ENCODE measurements at regions not wholly inside any gene's neighbourhood (a gene's known extent, or its start where the extent isn't known, plus 50 kb on each side); places are given as distances from the start of the nearest gene placed in this dataset.

DNA sequence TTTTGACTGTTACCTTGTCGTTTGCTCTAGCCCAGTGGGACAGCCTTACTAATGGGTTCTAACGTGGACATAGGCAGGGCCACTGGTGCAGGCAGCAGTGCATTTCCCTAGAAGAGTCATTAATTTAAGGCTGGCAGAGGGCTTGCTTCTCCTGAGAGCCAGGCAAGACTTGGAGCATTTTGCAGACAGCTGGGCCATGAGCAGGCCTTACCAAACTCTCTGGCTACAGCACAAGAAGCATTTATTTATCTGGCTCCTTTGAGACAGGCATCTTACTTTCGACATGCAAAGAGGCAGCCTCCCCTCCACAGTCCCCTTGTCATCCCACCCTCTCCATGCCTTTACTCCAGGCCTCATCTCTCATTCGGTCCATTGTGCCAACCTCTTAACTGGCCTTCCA lies 139.9 kb downstream of the CSNK2A3 start:
- Histone ChIP-seq H3K27me3 (ENCODE audit: control insufficient read depth in 3 of 3, insufficient read depth in 3 of 3, low read length in 2 of 3) (no peaks in the 10 kb centered on the region), H3K36me3 (ENCODE audit: control insufficient read depth in 4 of 4, insufficient read depth in 4 of 4, low read length in 4 of 4) (no peaks in the 10 kb centered on the region), H3K9ac (ENCODE audit: insufficient read depth in 1 of 2, low read length in 2 of 2) (no peak overlapping the region), H3K4me1 (ENCODE audit: control insufficient read depth in 5 of 5, insufficient read depth in 5 of 5, low read length in 5 of 5) (peaks cover 0 to 5% (median 4%) of the 10 kb centered on the region in 5 donors), H3K27ac (ENCODE audit: low read depth in 1 of 2, low read length in 1 of 2) (no peak overlapping the region), H3K9me3 (ENCODE audit: control insufficient read depth in 4 of 4, insufficient read depth in 3 of 4, low read length in 3 of 4) (no peaks in the 10 kb centered on the region), H3K4me3 (no peak overlapping the region)
- TF ChIP-seq, protein P1, sequence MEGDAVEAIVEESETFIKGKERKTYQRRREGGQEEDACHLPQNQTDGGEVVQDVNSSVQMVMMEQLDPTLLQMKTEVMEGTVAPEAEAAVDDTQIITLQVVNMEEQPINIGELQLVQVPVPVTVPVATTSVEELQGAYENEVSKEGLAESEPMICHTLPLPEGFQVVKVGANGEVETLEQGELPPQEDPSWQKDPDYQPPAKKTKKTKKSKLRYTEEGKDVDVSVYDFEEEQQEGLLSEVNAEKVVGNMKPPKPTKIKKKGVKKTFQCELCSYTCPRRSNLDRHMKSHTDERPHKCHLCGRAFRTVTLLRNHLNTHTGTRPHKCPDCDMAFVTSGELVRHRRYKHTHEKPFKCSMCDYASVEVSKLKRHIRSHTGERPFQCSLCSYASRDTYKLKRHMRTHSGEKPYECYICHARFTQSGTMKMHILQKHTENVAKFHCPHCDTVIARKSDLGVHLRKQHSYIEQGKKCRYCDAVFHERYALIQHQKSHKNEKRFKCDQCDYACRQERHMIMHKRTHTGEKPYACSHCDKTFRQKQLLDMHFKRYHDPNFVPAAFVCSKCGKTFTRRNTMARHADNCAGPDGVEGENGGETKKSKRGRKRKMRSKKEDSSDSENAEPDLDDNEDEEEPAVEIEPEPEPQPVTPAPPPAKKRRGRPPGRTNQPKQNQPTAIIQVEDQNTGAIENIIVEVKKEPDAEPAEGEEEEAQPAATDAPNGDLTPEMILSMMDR (IDR thresholded peaks at IDR 0.05; ENCODE audit: control extremely low read depth, extremely low read depth), result no peak
- WGBS, 2 donors, result 86 to 89% methylated on average over 4 of the region's 4 CpGs
- DNase-seq (no peak), ATAC-seq (ENCODE audit: insufficient read depth, low FRiP score) (no peak)

DNA sequence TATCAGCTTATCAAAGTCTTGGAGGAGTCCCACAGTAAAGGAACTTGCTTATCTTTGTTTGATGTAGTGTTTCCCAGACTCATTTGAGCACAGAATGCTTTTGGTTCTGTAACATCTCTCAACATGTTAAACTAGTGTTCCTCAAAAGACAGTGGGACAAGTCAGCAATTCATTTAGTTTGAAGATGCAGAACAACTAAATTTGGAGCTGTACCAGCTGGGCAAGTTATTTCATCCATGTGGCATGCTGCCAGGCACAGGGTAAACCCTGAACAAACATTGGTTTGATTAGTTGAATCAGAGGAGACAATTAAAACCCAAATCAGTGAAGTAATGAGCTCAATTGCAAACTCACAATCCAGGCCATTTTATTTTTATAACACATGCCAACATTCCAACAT lies 141.2 kb downstream of the CSNK2A3 start:
- TF ChIP-seq, protein P1 (IDR thresholded peaks at IDR 0.05; ENCODE audit: control extremely low read depth, extremely low read depth), result no peak
- H3K4me1 ChIP-seq (ENCODE audit: control insufficient read depth in 5 of 5, insufficient read depth in 5 of 5, low read length in 5 of 5), result peaks cover 0 to 5% (median 4%) of the 10 kb centered on the region in 5 donors
- H3K27ac ChIP-seq (ENCODE audit: low read depth in 1 of 2, low read length in 1 of 2), result no peak overlapping the region
- DNase-seq, result no peak
- no peaks in the 10 kb centered on the region for H3K36me3 ChIP-seq (ENCODE audit: control insufficient read depth in 4 of 4, insufficient read depth in 4 of 4, low read length in 4 of 4)
- no peaks in the 10 kb centered on the region for H3K27me3 ChIP-seq (ENCODE audit: control insufficient read depth in 3 of 3, insufficient read depth in 3 of 3, low read length in 2 of 3)
- no peak overlapping the region for H3K9ac ChIP-seq (ENCODE audit: insufficient read depth in 1 of 2, low read length in 2 of 2)
- no peaks in the 10 kb centered on the region for H3K9me3 ChIP-seq (ENCODE audit: control insufficient read depth in 4 of 4, insufficient read depth in 3 of 4, low read length in 3 of 4)
- ATAC-seq (ENCODE audit: insufficient read depth, low FRiP score), result no peak
- no peak overlapping the region for H3K4me3 ChIP-seq

DNA sequence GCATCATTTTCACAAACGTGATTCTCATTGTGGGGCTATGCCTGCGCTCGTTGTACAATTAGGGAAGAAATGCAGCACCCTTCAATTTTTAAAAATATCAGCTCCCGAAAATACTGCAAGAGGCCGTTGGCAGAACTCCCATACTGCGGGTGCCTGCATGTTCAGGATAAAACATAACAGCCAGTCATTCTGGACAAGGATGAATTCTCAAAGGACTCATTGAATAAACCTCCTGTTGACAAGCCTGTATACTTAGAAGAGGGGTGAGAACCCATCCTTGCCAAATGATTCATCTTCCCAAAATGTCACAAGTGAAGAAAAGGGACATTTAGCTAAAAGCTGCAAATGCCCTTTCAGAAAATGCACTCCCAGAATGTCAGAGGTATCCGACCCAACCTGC lies 141.9 kb downstream of the CSNK2A3 start:
- no peak overlapping the region for H3K9ac ChIP-seq (ENCODE audit: insufficient read depth in 1 of 2, low read length in 2 of 2)
- no peak overlapping the region for H3K4me3 ChIP-seq
- TF ChIP-seq, protein P1 (IDR thresholded peaks at IDR 0.05; ENCODE audit: control extremely low read depth, extremely low read depth), result no peak
- peaks cover 0 to 3% (median 0%) of the 10 kb centered on the region in 3 donors for H3K27me3 ChIP-seq (ENCODE audit: control insufficient read depth in 3 of 3, insufficient read depth in 3 of 3, low read length in 2 of 3)
- H3K36me3 ChIP-seq (ENCODE audit: control insufficient read depth in 4 of 4, insufficient read depth in 4 of 4, low read length in 4 of 4), result no peaks in the 10 kb centered on the region
- H3K9me3 ChIP-seq (ENCODE audit: control insufficient read depth in 4 of 4, insufficient read depth in 3 of 4, low read length in 3 of 4), result peaks cover 0 to 2% (median 0%) of the 10 kb centered on the region in 4 donors
- no peak for DNase-seq
- ATAC-seq (ENCODE audit: insufficient read depth, low FRiP score), result no peak
- H3K4me1 ChIP-seq (ENCODE audit: control insufficient read depth in 5 of 5, insufficient read depth in 5 of 5, low read length in 5 of 5), result peaks cover 0 to 5% (median 4%) of the 10 kb centered on the region in 5 donors
- WGBS, 2 donors, result 71 to 84% methylated on average over 7 of the region's 7 CpGs
- no peak overlapping the region for H3K27ac ChIP-seq (ENCODE audit: low read depth in 1 of 2, low read length in 1 of 2)

DNA sequence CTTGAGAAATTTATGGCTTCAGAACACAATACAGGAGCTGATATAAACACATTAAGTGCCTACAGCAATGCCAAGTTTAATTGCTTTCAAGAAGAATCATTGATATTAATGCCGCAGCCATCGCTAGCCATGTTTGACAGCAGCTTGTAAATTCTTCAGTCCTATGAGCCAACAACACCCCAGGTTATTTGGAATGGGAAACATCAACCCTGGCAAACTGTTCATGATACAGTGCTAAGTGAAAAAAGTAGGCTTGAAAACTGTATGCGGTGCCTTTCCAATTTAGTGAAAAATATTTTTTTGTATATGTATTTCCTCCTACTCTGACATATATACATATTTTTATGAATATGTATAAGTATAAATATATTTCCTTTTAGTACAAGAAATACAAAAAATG lies 142.6 kb downstream of the CSNK2A3 start:
- peaks cover 0 to 2% (median 0%) of the 10 kb centered on the region in 4 donors for H3K9me3 ChIP-seq (ENCODE audit: control insufficient read depth in 4 of 4, insufficient read depth in 3 of 4, low read length in 3 of 4)
- no peak for DNase-seq
- TF ChIP-seq, protein P1 (IDR thresholded peaks at IDR 0.05; ENCODE audit: control extremely low read depth, extremely low read depth), result no peak
- H3K9ac ChIP-seq (ENCODE audit: insufficient read depth in 1 of 2, low read length in 2 of 2), result no peak overlapping the region
- H3K36me3 ChIP-seq (ENCODE audit: control insufficient read depth in 4 of 4, insufficient read depth in 4 of 4, low read length in 4 of 4), result no peaks in the 10 kb centered on the region
- H3K4me3 ChIP-seq, result no peak overlapping the region
- 95 to 96% methylated on average over 3 of the region's 3 CpGs for WGBS, 2 donors
- H3K27me3 ChIP-seq (ENCODE audit: control insufficient read depth in 3 of 3, insufficient read depth in 3 of 3, low read length in 2 of 3), result peaks cover 0 to 4% (median 0%) of the 10 kb centered on the region in 3 donors
- H3K27ac ChIP-seq (ENCODE audit: low read depth in 1 of 2, low read length in 1 of 2), result no peak overlapping the region
- peaks cover 0 to 5% (median 4%) of the 10 kb centered on the region in 5 donors for H3K4me1 ChIP-seq (ENCODE audit: control insufficient read depth in 5 of 5, insufficient read depth in 5 of 5, low read length in 5 of 5)
- no peak for ATAC-seq (ENCODE audit: insufficient read depth, low FRiP score)

Measured in lung (tissue), 11 donors.